SK-N-MC (cell line): ENCODE measurements at regions not wholly inside any gene's neighbourhood (a gene's known extent, or its start where the extent isn't known, plus 50 kb on each side); places are given as distances from the start of the nearest gene placed in this dataset.
"Not testable (repeated sequence)": the region's sequence is repeated elsewhere in the genome, so short reads cannot be mapped to it uniquely, and the experiment has no call there.

ENCODE experiments used
- DNase-seq: peaks from one replicate; pipeline ENCODE4 v3.0.0-alpha.2; 2011; ENCODE audit warnings: low read depth, low spot score
- H3K27ac ChIP-seq: fragments of 200-600 bp; sonication (generic); 2 replicates; pipeline ENCODE4 v1.5.1; 2016; ENCODE audit warnings: mixed run types
- H3K36me3 ChIP-seq: fragments of 200-600 bp; sonication (generic); 2 replicates; pipeline ENCODE4 v1.6.1; 2017; ENCODE audit warnings: antibody characterized with exemption, low read length, mixed read lengths; ENCODE audit not compliant: insufficient read depth
- H3K4me3 ChIP-seq: fragments of 200-600 bp; sonication (generic); 2 replicates; pipeline ENCODE4 v1.5.1; 2016
- H3K9ac ChIP-seq: fragments of 200-600 bp; sonication (generic); 2 replicates; pipeline ENCODE4 v1.8.0; 2017; ENCODE audit warnings: mixed run types, mixed read lengths; ENCODE audit not compliant: insufficient read length
- H3K9me3 ChIP-seq: fragments of 200-600 bp; sonication (generic); 2 replicates; pipeline ENCODE4 v1.6.1; 2017; ENCODE audit warnings: low read depth, mild to moderate bottlenecking, antibody characterized with exemption, low read length, moderate library complexity, mixed read lengths
- EZH2 ChIP-seq: fragments of 200-600 bp; sonication (generic); IDR thresholded peaks from one replicate; pipeline ENCODE4 v1.6.1; 2017; ENCODE audit warnings: antibody characterized with exemption
- FOXP2 ChIP-seq: optimal IDR thresholded peaks from 2 replicates; pipeline ENCODE3; 2011; ENCODE audit warnings: mild to moderate bottlenecking, moderate library complexity; ENCODE audit not compliant: insufficient read depth; ENCODE audit errors: extremely low read length, control extremely low read depth
- POLR2AphosphoS5 ChIP-seq: IDR thresholded peaks from 2 replicates; pipeline ENCODE4 v1.6.1; 2012; ENCODE audit warnings: mild to moderate bottlenecking, low read depth, low read length, borderline replicate concordance

GRCh38 chr6:76772951-76773350 is 690.3 kb downstream of the HTR1B start:
- H3K9ac ChIP-seq = no peak overlapping the region
- H3K27ac ChIP-seq = no peak overlapping the region
- H3K4me3 ChIP-seq = no peak overlapping the region
- TF ChIP-seq FOXP2 (no peak), EZH2 (no peak), POLR2AphosphoS5 (no peak)
- no peaks in the 10 kb centered on the region for H3K36me3 ChIP-seq
- H3K9me3 ChIP-seq = no peaks in the 10 kb centered on the region
- no peak for DNase-seq

- H3K27ac ChIP-seq = no peak overlapping the region
Observed at GRCh38 chr6:76771059-76771634, 692.1 kb downstream of the HTR1B start.

GRCh38 chr6:76770281-76770680 is 693.0 kb downstream of the HTR1B start:
- no peak overlapping the region for H3K4me3 ChIP-seq
- no peaks in the 10 kb centered on the region for H3K9me3 ChIP-seq
- no peaks in the 10 kb centered on the region for H3K36me3 ChIP-seq
- H3K9ac ChIP-seq = no peak overlapping the region
- H3K27ac ChIP-seq = no peak overlapping the region
- TF ChIP-seq FOXP2 (no peak), POLR2AphosphoS5 (no peak), EZH2 (no peak)
- no peak for DNase-seq

More at GRCh38 chr6:76771059-76771634, 692.1 kb downstream of the HTR1B start:
- H3K9me3 ChIP-seq = no peaks in the 10 kb centered on the region
- no peak overlapping the region for H3K9ac ChIP-seq
- H3K4me3 ChIP-seq = no peak overlapping the region
- no peaks in the 10 kb centered on the region for H3K36me3 ChIP-seq
- TF ChIP-seq POLR2AphosphoS5 (no peak), FOXP2 (no peak), EZH2 (no peak)
- no peak for DNase-seq

- Histone ChIP-seq H3K9me3 (no peaks in the 10 kb centered on the region), H3K9ac (no peak overlapping the region), H3K27ac (no peak overlapping the region), H3K4me3 (no peak overlapping the region), H3K36me3 (no peaks in the 10 kb centered on the region)
- DNase-seq = no peak
- TF ChIP-seq FOXP2 (no peak), EZH2 (no peak), POLR2AphosphoS5 (no peak)
Observed at GRCh38 chr6:76768556-76768955, 694.7 kb downstream of the HTR1B start.

GRCh38 chr6:76764057-76764456 is 691.6 kb upstream of the IMPG1 start:
- no peaks in the 10 kb centered on the region for H3K36me3 ChIP-seq
- no peak for DNase-seq
- no peaks in the 10 kb centered on the region for H3K9me3 ChIP-seq
- no peak overlapping the region for H3K9ac ChIP-seq
- H3K4me3 ChIP-seq = no peak overlapping the region
- TF ChIP-seq FOXP2 (no peak), POLR2AphosphoS5 (no peak), EZH2 (no peak)
- no peak overlapping the region for H3K27ac ChIP-seq

GRCh38 chr6:76752841-76753240 is 680.4 kb upstream of the IMPG1 start:
- H3K4me3 ChIP-seq = no peak overlapping the region
- H3K9me3 ChIP-seq = no peaks in the 10 kb centered on the region
- DNase-seq = no peak
- TF ChIP-seq FOXP2 (no peak), POLR2AphosphoS5 (no peak), EZH2 (no peak)
- no peaks in the 10 kb centered on the region for H3K36me3 ChIP-seq
- H3K9ac ChIP-seq = no peak overlapping the region
- no peak overlapping the region for H3K27ac ChIP-seq

- not testable (repeated sequence) for H3K27ac ChIP-seq, H3K9ac ChIP-seq, H3K36me3 ChIP-seq, H3K9me3 ChIP-seq, DNase-seq, H3K4me3 ChIP-seq
Observed at GRCh38 chr6:76745388-76745787, 672.9 kb upstream of the IMPG1 start.

GRCh38 chr6:76744151-76744720 is 671.8 kb upstream of the IMPG1 start:
- not testable (repeated sequence) for H3K4me3 ChIP-seq, H3K9ac ChIP-seq, H3K27ac ChIP-seq, H3K9me3 ChIP-seq, H3K36me3 ChIP-seq, DNase-seq

GRCh38 chr6:76742919-76743318 is 670.5 kb upstream of the IMPG1 start:
- no peak for DNase-seq
- H3K9me3 ChIP-seq = no peaks in the 10 kb centered on the region
- H3K27ac ChIP-seq = no peak overlapping the region
- no peak for TF ChIP-seq FOXP2
- no peak for TF ChIP-seq EZH2
- TF ChIP-seq POLR2AphosphoS5 = no peak
- H3K4me3 ChIP-seq = no peak overlapping the region
- no peaks in the 10 kb centered on the region for H3K36me3 ChIP-seq
- no peak overlapping the region for H3K9ac ChIP-seq
